HL-60 (cell line): ENCODE measurements at regions not wholly inside any gene's neighbourhood (a gene's known extent, or its start where the extent isn't known, plus 50 kb on each side); places are given as distances from the start of the nearest gene placed in this dataset.

Experiments used
- POLR2AphosphoS5 ChIP-seq: IDR thresholded peaks from 2 replicates; pipeline ENCODE4 v1.6.1; 2012; ENCODE audit warnings: low read depth
- REST ChIP-seq: IDR thresholded peaks from 2 replicates; pipeline ENCODE4 v1.6.1; 2012; ENCODE audit warnings: low read depth; ENCODE audit not compliant: insufficient replicate concordance
- SPI1 ChIP-seq: IDR thresholded peaks from 2 replicates; pipeline ENCODE4 v1.6.1; 2012; ENCODE audit warnings: low read depth, mild to moderate bottlenecking, borderline replicate concordance
- TF ChIP-seq, protein P1 (sequence below): IDR thresholded peaks from one replicate; pipeline ENCODE4 v1.5.1; 2011; ENCODE audit warnings: low read length, control low read depth, inconsistent platforms; ENCODE audit not compliant: insufficient read depth

GRCh38 chr6:30411515-30412207, 66.7 kb downstream of the RPP21 start:
- TF ChIP-seq SPI1 (no peak), REST (no peak), POLR2AphosphoS5 (no peak)
- TF ChIP-seq, protein P1, sequence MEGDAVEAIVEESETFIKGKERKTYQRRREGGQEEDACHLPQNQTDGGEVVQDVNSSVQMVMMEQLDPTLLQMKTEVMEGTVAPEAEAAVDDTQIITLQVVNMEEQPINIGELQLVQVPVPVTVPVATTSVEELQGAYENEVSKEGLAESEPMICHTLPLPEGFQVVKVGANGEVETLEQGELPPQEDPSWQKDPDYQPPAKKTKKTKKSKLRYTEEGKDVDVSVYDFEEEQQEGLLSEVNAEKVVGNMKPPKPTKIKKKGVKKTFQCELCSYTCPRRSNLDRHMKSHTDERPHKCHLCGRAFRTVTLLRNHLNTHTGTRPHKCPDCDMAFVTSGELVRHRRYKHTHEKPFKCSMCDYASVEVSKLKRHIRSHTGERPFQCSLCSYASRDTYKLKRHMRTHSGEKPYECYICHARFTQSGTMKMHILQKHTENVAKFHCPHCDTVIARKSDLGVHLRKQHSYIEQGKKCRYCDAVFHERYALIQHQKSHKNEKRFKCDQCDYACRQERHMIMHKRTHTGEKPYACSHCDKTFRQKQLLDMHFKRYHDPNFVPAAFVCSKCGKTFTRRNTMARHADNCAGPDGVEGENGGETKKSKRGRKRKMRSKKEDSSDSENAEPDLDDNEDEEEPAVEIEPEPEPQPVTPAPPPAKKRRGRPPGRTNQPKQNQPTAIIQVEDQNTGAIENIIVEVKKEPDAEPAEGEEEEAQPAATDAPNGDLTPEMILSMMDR, result peak; percentile 72
